Bronchial epithelial cell (primary cell): ENCODE measurements at regions not wholly inside any gene's neighbourhood (a gene's known extent, or its start where the extent isn't known, plus 50 kb on each side); places are given as distances from the start of the nearest gene placed in this dataset.
A peak's percentile ranks its signal among the peaks of the same experiment; 100 is the strongest.

Experiments
- DNase-seq: peaks from one replicate; pipeline ENCODE4 v3.0.0-alpha.2; 2010; ENCODE audit warnings: low read depth
- FAIRE-seq: peaks from 2 replicates; lab custom pipeline; 2011; peaks lifted over from hg19 to GRCh38; lab: Jason Lieb, UNC
- H3K27me3 ChIP-seq: 2 replicates; pipeline ENCODE4 v1.5.1; 2011; ENCODE audit warnings: low read length; ENCODE audit not compliant: control insufficient read depth, insufficient read depth
- H3K36me3 ChIP-seq: 2 replicates; pipeline ENCODE4 v1.5.1; 2011; ENCODE audit warnings: low read length; ENCODE audit not compliant: control insufficient read depth, insufficient read depth
- H3K4me3 ChIP-seq: 2 replicates; pipeline ENCODE4 v1.5.1; 2011; ENCODE audit warnings: mild to moderate bottlenecking, low read depth, low read length, control low read depth
- CTCF ChIP-seq: IDR thresholded peaks from 2 replicates; pipeline ENCODE4 v1.5.1; 2011; ENCODE audit warnings: mild to moderate bottlenecking, moderate library complexity, low read length, control low read depth, inconsistent platforms; ENCODE audit not compliant: insufficient read depth, severe bottlenecking

DNA sequence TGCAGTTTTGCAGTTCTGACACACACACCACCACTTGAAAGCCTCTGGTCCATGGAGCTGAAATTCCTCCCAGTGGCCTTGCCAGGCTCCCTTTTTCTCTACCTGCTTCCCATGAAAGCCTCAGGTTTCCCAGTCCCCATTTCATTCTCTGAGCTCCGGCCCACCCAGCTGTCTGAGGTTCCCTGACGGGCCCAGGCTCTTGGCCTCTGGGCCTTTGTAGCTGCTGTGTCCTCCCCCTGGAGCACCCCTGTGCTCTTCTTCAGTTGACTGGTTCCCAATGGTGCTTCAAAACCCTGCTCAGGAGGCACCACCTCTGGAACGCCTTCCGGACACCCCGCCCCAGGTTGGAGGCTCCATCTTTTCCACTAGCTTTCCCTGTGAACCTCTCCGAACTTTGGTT lies 155.9 kb upstream of the SHB start:
- no peaks in the 10 kb centered on the region for H3K27me3 ChIP-seq
- FAIRE-seq (no peak), DNase-seq (no peak)
- no peak for TF ChIP-seq CTCF
- H3K36me3 ChIP-seq, result no peaks in the 10 kb centered on the region
- no peak overlapping the region for H3K4me3 ChIP-seq

GRCh38 chr9:38216572-38216971 lies 147.5 kb upstream of the SHB start:
- no peak for TF ChIP-seq CTCF
- no peak for DNase-seq
- H3K4me3 ChIP-seq, result no peak overlapping the region
- no peaks in the 10 kb centered on the region for H3K27me3 ChIP-seq
- FAIRE-seq, result no peak
- no peaks in the 10 kb centered on the region for H3K36me3 ChIP-seq

DNA sequence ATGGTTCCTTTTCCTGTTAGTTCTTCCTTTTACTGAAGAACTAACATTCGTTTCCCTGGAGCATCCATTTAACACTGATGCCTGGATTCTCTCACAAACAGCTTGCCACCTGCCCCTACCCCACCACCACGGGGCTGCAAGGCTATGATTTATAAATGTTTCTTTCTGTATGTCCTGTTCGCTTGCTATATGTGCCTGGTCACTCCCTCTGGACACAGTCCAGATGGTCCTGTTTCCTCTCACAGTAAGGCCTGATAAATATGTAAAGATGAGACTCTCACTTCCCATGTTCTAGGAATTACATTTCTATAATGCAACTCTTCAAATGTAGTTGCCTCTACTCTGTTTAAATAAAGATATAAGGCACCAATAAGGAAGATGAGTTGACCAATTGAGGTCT lies 146.4 kb upstream of the SHB start:
- no peak for FAIRE-seq
- H3K4me3 ChIP-seq, result no peak overlapping the region
- no peak for TF ChIP-seq CTCF

DNA sequence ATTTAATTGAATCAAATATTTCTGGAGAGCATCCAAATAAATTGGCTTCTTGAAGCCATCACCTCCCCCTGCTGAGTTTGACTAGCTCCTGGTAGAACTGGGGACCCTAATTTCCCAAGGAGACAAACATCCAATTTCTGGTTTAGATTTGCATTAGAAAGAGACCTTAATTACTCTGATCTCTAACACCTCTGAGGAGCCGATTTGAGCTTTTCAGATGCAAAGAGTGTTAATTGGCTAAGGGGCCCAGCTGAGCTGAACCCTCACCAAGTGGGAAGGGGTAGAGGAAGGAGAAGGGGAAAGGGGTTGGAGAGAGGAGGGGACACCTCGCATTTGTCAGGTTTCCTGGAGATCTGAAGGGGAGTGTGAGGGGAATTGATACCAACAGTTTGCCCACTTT lies 145.4 kb upstream of the SHB start:
- Histone ChIP-seq H3K27me3 (no peaks in the 10 kb centered on the region), H3K36me3 (no peaks in the 10 kb centered on the region), H3K4me3 (no peak overlapping the region)
- FAIRE-seq (no peak), DNase-seq (no peak)
- no peak for TF ChIP-seq CTCF

More for the DNA sequence above, 146.4 kb upstream of the SHB start:
- DNase-seq, result no peak
- Histone ChIP-seq H3K36me3 (no peaks in the 10 kb centered on the region), H3K27me3 (no peaks in the 10 kb centered on the region)

DNA sequence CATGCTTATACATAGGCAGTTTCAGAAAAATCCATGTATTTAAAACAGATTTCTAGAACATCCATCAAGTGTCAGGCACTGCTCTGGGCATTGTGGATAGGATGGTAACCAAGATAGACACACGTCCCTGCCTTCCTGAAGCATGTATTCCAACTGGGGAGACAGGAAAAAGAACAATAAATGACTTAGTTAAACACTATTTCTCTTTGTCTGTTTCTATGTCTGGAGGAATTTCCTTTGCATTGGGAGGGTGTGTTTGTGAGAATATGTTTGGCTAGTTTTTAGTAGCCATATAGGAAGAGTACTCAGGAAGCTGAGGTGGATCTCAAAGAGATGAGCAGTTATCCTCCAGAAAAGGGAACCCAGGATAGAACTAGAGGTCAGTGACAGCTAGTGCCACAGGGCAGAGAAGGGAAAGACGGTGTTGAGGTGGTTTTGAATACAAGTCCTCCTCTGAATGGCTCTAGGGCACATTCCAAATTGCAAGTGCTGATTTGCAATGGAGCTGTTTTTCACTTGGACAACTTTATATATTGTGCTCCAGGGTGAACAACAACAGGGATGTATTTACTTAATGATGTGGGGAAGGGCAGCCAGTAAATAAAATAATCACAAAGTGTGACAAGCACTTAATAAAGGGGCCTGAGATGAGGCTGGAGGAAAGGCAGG lies 144.7 kb upstream of the SHB start:
- FAIRE-seq (peak; percentile 32), DNase-seq (no peak)
- H3K27me3 ChIP-seq, result no peaks in the 10 kb centered on the region
- no peak for TF ChIP-seq CTCF
- no peaks in the 10 kb centered on the region for H3K36me3 ChIP-seq
- no peak overlapping the region for H3K4me3 ChIP-seq

DNA sequence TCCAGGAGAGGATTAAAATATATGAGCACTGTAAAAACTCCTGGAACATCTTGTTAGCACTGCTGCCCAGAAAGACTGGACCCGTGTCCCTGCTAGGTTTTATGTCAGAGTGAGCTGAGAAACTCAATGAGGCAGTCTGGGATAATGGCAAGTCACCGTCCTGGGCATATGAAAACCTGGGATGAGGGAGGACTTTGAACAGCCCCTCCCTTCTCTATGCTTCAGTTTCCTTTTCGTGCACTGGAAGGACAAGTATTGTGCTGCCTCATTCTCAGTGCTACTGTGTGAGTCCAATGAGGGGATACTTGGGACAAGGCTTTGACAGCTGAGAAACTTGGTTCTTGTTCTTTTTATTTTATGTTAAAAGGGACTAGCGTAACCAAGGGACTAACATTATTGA lies 143.0 kb upstream of the SHB start:
- no peak for TF ChIP-seq CTCF
- no peaks in the 10 kb centered on the region for H3K27me3 ChIP-seq
- no peak for DNase-seq
- no peak for FAIRE-seq
- no peaks in the 10 kb centered on the region for H3K36me3 ChIP-seq
- H3K4me3 ChIP-seq, result no peak overlapping the region
